NCI-H2196 (cell line): ENCODE measurements at regions not wholly inside any gene's neighbourhood (a gene's known extent, or its start where the extent isn't known, plus 50 kb on each side); places are given as distances from the start of the nearest gene placed in this dataset.

Experiments
- DNase-seq: peaks from one replicate; lab custom pipeline; 2025; ENCODE audit not compliant: unreplicated experiment; lab: John Stamatoyannopoulos, UW

DNA sequence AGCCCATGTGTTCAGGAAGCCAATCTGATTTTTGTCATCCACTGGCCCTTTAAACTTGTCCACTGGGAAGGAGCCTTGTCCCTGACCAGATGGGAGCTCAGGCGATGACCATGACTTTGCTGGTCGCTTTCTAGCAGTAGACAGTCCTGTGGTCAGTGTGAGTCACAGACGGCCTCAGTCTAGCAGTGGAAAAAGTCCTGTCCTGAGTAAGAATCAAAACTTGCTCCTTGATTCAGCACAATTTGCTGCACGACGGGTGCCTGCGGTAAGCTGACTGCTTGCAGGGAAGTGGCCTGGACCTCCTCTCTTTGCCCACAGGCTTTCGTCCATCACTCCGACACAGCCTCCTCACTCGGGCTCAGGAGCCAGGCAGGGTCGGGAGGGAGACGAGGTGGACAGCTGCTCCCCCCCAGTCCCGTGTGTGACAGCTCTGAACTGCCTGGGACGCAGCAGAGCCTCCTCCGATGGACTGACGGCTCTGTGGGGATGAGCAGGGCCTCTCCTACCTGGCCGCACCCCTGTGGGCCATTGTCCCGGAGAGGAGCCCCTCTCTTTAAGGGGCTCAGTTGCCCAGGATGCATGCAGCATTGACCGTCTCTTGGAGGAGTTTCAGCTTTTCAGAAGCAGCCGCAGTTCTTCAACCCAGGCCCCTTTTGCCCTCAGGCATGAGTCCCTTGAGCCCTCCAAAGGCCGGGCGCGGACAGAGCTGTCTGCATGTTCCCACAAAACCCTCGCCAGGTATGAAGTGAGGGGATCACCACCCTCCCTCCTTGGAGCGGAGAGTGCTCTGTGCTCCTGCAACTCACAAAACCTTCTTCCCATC is 209.2 kb downstream of the ANKRD60 start:
- DNase-seq, result no peak

DNA sequence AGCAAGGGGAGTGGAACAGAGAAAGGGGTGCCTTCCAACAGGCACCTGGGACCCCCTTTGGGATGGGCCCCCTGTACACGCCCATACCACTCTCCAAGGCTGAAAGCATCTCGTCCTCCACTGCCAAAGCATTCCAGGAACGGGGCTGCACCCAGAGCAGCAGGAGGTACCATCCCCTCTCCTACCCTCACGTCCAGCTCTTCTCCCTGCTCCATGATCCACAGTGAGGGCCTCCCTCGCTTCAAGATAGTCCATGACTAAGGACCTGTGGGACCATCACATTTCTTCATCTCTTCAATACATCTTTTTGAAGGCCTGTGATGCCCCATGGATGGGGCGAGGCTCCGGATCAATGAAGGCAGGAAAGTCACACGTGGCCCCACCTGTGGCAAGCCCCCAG is 209.9 kb downstream of the ANKRD60 start:
- no peak for DNase-seq

DNA sequence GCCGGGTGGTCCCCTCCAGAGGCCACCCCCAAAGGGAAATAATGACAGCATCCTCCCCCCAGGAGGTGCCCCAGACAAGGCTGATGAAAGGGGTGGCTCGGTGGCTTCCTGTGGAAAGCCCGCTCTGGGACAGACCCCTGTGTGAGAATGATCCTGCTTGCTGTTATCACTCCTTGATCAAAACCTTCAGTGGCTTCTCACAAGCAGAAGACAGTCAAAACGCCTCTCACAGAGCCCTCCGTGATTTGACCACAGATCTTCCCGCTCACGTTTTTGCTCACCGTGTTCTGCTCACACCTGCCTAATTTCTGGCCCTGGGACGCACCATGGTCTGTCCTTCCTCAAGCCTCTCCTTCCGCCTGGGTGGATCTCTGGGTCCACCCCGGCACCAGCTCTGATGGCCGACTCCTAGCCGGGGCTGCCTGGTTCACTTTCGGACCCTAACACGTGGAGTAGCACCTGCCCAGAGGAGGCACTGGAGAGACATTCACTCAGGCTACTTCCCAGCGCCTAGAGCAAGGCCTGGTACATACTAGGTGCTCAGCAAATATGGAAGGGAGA is 210.4 kb downstream of the ANKRD60 start:
- DNase-seq, result no peak

DNA sequence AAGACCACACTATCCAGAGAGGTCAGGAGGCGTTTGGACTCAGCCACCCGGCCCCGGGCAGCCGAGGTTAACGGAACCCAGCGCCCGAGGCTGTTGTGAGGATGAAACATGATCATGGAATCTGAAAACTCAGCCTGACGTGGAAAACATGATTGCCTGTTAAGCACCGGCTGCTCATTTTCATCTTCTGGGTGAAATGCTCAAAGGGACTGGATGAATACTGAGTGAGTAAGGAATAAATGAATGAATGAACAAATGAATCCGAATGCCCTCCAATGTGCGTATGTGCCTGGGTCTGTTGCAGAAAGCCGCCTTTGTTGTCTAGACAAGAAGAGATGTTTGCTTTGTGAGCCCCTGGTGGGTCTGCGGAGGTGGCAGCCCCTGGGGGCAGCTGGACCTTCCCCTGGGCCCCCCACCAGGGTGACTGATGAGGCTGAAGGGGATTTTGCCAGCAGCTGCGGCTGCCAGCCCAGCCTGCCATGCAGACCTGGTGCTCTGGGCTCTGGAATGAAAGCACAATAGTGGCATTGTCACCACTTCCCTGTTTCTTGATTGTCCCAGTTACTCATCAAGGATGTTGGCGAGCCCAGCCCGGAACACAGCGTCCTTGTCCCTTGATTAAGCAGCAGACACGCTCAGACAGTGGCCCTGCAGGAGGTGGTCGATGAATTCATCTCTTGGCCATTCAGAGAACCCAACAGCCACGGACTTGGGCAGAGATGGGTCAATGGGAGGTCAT is 211.1 kb downstream of the ANKRD60 start:
- DNase-seq, result no peak

DNA sequence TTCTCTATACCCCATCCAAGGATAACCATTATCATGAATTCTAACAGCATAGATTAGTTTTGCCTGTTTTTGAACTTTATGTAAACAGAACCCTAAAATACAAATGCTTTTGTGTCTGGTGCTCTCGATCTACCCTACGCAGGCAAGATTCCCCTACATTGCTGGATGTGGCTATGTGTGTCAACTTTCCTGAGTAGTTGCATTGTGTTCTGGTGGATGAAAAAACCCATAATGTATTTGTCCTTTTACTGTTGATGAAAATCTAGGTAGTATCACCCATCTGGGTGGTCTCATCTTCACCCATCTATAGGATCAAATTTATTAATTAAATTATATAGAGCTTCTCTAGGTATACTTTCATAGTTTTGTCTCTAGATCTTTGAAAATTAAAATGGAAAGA is 211.7 kb downstream of the ANKRD60 start:
- no peak for DNase-seq

DNA sequence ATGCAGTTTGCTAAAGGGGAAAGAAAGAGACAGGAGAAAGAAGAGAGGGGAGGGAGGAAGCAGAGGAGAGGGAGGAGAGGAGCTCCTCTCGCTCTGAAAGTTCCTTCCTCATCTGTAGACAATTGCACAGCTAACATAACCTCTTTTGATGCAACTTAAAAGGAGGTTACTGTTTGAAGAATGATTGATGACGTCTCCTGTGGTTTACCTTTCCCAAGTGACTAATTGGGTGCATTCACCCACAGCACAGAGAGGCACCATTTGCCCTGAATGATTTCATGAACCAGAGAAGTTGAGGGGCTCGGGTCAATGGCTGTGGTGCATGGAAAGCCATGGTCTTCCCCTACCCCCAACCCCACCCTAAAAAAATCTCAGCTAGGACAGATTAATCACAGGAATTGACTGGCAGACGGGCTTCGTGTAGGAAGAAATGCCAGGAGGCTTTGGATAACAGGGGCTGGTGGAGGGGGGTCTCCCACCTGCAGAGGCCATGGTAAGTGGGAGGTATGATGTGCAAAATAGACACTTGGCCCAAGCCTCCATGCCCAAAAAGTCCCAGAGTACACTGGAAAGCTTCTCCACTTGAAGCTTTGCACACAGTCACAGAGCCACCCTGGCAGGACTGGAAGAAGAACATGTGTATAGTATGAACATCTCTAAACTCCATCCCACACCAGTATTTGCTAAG is 213.7 kb downstream of the ANKRD60 start:
- no peak for DNase-seq

DNA sequence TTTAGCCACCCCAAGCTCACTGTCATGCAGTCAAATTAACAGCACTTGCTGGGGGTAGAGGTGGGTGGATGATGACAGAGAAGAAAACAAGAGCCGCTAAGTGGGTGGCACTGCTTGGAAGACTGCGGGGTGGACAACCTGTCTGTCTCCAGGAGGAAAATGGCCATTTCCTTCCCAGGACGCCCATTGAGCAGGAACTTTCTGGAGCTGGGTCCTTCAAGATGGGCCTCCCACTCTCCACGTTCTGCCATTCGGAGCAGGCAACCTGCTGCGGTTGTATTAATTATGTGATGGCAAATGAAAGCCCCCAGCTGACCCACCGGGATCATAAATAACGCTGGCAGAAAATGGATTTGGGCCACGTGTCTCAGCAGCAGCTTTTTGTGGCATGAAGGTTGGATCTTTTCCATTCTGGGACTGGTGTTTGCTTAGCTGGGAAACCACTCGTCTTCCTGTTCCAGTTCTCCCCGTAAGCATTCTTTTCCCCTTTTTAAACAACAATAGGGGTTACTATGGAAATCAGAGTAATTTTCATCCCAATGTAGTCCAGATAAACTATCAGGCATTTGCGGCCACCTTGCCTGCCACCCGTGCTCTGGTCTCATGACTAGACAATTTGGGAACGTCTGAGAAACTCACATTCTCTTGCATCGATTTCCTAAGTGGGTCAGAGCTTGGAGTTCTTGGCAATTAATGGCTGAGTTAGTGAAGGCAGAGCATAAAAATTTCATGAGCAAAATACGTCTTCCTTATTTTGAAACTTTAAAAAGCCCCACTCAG is 215.5 kb downstream of the ANKRD60 start:
- no peak for DNase-seq

DNA sequence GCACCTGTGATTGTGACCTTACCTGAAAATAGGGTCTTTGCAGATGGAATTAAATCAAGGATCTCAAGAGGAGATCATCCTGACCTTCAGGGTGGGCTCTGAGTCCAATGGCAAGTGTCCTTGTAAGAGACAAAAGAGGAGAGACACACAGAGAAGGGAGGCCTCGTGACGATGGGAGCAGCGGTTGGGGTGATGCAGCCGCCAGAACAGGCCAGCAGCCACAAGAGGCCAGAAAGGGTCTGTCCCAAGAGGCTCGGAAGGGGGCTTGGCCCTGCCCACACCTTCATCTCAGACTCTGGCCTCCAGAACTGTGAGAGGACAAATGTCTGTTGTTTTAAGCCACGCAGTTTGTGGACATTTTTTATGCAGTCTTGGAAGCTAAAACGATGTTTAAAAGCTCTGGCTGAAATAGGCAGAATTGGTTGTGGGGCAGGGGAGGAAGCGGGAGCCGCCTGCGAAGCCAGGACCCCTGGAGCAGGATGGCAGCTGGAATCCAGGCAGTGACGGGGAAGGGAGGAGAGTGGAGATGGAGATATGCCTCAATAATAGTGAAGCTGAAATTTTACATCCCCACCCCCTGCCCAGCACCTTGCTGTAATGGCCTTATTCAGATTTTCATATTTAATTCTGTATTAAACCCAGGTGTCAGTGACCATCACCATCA is 216.4 kb downstream of the ANKRD60 start:
- DNase-seq, result no peak

DNA sequence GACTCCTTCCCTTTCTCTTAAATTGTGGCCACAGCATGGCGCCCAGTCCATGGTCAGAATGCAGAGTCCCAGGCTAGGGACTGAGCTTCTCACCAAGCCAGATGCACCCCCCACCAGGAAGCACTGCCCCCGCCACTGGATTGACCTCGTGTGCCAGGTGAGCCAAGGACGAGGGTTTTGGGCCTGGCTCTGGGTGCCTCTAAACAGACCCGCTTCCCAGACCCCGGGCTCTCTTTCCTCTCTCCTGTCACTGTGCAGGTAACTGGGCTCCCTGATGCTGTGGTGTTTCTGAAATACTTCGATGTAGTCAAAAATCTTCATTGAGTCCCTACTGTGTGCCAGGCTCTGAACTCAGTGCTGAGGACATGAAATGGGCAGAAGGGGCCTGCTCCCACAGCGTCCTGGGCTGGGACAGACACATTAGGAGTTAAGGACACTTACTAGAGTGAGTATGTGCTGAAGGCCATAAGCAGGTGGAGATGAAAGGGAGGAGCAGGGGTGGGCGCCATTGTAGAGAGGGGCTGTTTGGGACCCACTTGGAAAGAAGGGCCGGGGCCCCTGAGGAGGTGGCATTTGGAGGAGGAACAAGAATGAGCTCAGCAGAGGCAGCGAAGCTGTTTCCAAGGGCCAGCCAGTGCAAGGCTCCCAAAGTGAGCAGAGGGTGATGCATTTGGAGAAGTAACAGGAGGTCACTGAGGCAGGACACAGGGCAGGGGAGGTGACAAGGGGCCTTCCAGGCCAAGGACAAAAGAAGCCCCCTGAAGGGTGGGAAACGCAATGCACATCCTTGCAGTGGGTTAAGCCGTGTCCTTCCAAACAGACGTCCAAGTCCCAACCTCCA is 217.1 kb downstream of the ANKRD60 start:
- no peak for DNase-seq

DNA sequence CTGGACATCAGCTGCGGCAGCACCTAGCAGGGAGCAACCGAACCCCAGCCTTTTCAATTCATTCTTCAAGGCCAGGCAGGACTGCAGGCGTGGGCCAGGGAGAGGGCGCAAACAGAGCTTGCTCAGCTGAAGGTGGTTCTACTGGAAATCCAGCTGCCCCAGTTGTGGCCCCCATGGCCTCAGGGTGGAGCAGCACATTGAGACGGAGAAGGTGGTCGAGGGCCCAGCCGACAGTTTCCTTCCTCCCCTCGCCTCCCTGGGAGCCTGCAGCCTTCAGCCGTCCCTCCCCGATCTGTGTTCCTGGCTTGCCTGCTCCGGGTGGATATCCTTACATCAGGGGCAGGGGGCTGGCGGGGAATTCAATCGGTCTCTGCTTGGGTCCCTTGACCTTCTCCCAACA is 217.8 kb downstream of the ANKRD60 start:
- no peak for DNase-seq

DNA sequence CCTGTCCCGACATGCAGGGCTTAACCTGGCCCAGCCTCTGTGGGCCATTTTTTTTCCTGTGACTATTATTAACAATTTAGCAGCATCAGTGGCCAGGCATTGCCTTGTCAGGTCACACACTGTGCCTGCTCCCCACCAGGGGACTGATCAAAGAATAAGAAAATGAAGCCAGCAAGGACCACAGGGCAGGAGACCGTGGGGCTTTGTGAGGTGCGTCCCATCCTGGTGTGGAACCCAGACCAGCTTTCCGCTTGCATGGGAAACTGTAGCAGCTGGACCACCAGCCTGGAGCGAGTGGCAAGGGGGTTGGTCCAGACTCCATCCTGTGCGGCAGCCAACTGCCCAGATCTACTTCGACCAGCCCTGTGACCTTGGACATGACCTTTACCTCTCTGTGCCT is 218.3 kb downstream of the ANKRD60 start:
- no peak for DNase-seq

DNA sequence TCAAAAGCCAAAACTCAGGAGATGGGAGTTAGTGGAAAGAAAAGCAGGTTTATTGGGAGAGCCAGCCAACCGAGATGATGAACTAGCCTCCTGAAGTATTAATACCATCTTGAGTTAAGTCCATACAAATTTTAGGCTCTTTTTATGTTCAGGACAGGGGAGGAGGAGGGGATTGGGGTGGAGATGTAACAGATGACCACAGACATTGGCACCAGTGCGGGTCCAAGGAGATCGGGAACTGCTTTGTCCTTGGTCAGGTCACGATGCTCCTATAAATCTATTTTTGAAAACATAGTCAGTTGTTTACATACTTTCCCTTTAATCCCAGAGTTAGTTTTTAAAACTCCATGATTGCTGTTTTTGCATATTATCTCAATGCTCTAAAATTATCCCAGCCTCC is 219.6 kb downstream of the ANKRD60 start:
- DNase-seq, result no peak

DNA sequence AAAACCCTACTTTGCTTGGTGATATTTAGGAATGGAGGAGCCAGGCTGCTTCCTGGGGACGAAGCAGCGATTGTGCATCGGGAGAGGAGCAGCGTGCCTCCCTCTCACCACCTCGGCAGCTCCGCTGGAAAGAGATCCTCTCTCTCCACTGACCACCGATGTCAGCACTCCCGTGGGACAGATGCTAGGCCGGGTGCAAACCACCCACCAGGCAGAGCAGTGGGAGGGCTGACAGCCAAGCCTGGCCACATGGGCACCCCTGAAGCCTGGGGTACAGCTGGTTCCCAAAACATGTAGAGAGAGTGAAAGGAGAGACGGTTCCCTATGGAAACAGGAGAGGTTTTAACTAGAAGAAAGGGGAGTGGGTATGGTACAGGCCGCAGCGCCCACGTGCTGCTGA is 220.0 kb downstream of the ANKRD60 start:
- no peak for DNase-seq

DNA sequence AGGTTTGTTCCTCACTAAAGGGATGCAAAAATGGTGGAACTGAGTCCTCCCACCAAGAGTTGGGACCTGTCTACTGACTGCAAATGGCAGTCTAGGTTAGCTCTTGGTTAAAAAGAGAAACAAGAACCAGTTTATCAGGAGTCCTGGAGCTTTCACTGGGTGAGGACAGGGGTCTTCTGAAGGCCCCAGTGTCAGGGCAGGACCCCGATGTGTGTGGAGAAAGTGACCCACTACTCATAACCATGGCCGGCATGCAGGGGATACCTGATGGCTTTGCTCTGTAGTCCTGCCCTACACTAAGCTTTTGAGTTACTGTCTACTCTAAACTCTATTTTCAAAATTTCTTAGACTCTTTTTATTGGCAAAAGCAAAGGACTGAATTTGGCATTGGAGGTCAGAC is 220.5 kb downstream of the ANKRD60 start:
- no peak for DNase-seq

DNA sequence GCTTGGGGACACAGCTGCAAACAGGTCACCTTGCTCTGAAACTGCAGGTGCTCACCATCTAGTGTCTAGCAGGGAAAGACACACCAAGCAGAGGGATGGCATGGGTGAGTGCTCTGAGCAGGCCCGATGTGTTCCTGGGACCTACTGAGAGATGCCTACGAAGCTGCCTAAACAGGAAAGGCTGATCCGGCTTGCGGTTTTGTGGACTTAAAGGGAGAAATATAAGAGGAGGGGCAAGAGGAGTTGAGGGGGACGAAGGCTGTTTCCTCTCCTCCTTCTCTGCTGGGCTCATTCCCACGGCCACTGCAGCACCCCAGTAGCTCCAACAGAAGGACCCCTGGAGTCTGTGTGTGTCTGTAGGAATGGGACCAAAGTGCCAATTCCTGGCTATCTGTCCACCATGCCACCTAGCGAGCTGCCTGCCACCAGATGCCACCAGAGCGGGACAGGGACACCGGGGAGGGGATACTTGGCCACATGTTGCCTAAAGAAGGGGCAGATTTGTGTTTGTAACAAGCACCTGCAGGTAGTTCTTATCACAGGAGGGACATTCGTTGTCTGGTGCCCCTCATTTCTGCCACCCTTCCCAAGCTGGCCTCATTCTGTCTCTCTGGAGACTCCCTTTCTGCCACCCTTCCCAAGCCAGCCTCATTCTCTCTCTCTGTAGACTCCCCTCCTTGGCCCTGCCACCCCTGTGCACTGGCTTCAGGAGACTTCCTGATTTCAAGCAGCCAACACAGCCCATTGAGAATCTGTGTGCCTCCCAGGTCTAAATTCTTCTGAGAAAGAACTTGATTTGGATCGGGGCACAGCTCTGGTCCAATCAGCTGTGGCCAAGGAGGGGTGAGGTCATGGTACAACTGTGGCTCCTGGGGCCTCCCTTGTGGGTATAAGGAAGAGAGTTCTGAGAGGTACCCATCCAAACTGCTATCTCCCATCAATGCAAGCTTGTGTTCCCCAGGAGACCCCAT is 221.8 kb downstream of the ANKRD60 start:
- no peak for DNase-seq

DNA sequence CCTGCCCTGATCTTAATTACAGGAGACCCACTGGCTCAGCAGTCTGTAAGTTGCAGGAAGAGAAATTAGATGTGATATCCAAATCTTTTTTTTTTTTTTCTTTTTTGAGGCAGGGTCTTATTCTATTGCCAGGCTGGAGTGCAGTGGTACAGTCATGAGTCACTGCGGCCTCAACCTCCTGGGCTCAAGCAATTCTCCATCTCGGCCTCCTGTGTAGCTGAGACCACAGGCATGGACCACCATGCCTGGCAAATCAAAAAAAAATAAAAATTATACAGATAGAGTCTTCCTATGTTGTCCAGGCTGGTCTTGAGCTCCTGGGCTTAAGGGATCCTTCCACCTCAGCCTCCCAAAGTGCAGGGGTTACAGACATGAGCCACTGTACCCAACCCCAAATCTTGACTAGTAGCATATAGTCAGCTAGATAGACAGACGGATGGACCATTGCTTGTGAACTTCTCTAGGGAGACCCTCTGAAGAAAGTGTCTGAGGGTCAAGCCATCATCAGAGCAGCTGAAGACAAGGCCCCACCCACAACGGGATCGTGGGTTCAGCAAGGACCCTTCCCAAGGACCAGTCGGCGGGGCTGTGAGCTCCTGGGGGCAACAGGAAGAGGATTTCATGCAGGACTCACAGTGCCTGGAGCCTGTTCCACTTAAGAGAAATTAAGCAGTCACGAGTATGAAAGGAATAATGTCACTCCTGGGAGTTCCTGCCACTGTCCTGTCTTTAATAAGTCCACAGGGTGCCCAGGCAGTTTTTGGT is 222.7 kb downstream of the ANKRD60 start:
- DNase-seq, result no peak

DNA sequence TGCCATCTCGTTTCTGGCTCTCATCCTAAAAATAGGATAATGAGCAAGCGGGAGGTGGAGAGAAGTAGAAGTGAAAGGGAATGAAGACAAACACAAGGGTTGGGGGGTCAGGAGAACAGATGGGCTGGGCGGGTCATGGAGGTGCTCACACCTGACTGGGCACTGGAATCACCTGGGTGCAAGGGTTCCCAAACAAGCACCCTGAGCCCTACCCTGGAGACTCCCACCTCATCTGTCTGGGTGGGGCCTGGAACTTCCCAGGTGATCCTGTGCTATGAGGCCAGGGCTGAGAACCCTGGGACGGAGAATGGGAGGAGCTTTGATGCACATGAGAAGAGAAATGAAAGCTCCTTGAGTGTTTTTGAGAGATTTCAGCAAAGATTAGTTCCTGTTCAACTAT is 223.6 kb downstream of the ANKRD60 start:
- no peak for DNase-seq

DNA sequence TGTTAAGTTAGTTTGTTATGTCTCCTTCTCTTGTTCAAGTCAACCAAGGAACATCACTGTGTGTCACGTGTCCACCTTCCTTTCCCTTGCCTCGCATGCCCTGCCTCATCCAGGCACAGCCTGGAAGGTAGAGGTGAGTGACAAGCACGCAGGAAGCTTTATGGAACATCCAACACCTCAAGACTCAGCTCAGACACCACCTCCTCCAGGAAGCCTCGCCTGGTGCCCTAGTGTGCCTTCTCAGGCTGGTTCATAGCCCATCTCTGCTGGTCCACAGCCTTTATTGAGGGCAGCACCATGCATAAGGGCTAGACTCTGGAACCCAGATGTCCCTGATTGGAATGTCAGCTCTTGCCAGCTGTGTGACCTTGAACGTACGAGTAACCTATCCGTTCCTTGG is 224.3 kb downstream of the ANKRD60 start:
- no peak for DNase-seq
